DND-41 (cell line): ENCODE measurements at regions not wholly inside any gene's neighbourhood (a gene's known extent, or its start where the extent isn't known, plus 50 kb on each side); places are given as distances from the start of the nearest gene placed in this dataset.

Experiments used
- ATAC-seq: fragments of 200-7000 bp; cut with Tn5 transposase; 3 replicates; pipeline ENCODE4 v1.9.1; 2021; ENCODE audit warnings: low read depth; ENCODE audit not compliant: insufficient read depth
- DNase-seq: peaks from one replicate; pipeline ENCODE4 v3.0.0-alpha.2; 2020
- H2AFZ ChIP-seq: 2 replicates; pipeline ENCODE4 v1.6.0; 2012; ENCODE audit warnings: low read depth, low read length
- H3K27ac ChIP-seq: 2 replicates; pipeline ENCODE4 v1.5.1; 2012; ENCODE audit warnings: low read length, inconsistent platforms
- H3K27me3 ChIP-seq: fragments of 200-600 bp; sonication (generic); 2 replicates; pipeline ENCODE4 v1.6.0; 2012; ENCODE audit warnings: low read length, mild to moderate bottlenecking, inconsistent platforms; ENCODE audit not compliant: insufficient read depth, poor library complexity
- H3K36me3 ChIP-seq: 2 replicates; pipeline ENCODE4 v1.5.1; 2012; ENCODE audit warnings: low read length, inconsistent platforms; ENCODE audit not compliant: insufficient read depth
- H3K4me1 ChIP-seq: 2 replicates; pipeline ENCODE4 v1.5.1; 2012; ENCODE audit warnings: mild to moderate bottlenecking, low read length; ENCODE audit not compliant: insufficient read depth
- H3K4me2 ChIP-seq: 2 replicates; pipeline ENCODE4 v1.6.0; 2012; ENCODE audit warnings: mild to moderate bottlenecking, moderate library complexity, low read length, inconsistent platforms; ENCODE audit not compliant: insufficient read depth
- H3K4me3 ChIP-seq, 2 experiments: fragments of 200-600 bp in 1 of 2; shearing (Covaris generic) in 1 of 2; 2 replicates each; pipeline ENCODE4 v1.5.1; 2012 to 2016; ENCODE audit warnings: inconsistent platforms in 2 of 2, low read length in 2 of 2, mild to moderate bottlenecking in 2 of 2, low read depth in 1 of 2, moderate library complexity in 1 of 2
- H3K79me2 ChIP-seq: 2 replicates; pipeline ENCODE4 v1.6.0; 2012; ENCODE audit warnings: low read length, inconsistent platforms; ENCODE audit not compliant: insufficient read depth
- H3K9ac ChIP-seq: 2 replicates; pipeline ENCODE4 v1.6.0; 2012; ENCODE audit warnings: low read depth, mild to moderate bottlenecking, inconsistent platforms, low read length, moderate library complexity
- H3K9me3 ChIP-seq: 2 replicates; pipeline ENCODE4 v1.5.1; 2012; ENCODE audit warnings: low read length, moderate library complexity, mild to moderate bottlenecking, inconsistent platforms; ENCODE audit not compliant: insufficient read depth, severe bottlenecking
- H4K20me1 ChIP-seq: 2 replicates; pipeline ENCODE4 v1.6.0; 2012; ENCODE audit warnings: low read length; ENCODE audit not compliant: insufficient read depth
- CTCF ChIP-seq: IDR thresholded peaks from 2 replicates; pipeline ENCODE4 v1.5.1; 2012; ENCODE audit warnings: borderline replicate concordance, low read length, moderate library complexity, mild to moderate bottlenecking; ENCODE audit not compliant: poor library complexity, severe bottlenecking; ENCODE audit errors: extremely low read depth
- EZH2 ChIP-seq: IDR thresholded peaks from 3 replicates; pipeline ENCODE4 v1.6.1; 2012; ENCODE audit warnings: borderline replicate concordance, low read depth, mild to moderate bottlenecking, moderate library complexity, low read length, inconsistent platforms; ENCODE audit not compliant: severe bottlenecking

DNA sequence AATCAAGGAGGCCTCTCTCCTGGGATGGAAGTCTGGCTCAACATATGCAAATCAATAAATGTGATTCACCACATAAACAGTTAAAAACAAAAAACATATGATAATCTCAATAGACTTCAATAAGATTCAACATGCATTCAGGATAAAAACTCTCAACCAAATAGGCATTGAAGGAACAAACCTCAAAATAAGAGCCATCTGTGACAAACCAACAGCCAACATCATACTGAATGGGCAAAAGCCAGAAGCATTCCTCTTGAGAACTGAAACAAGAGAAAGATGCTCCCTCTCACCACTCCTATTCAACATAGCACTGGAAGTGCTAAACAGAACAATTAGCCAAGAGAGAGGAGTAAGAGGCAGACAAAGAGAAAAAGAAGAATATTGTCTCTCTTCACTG, 54.0 kb upstream of the SEZ6L start:
- no peak for ATAC-seq
- Histone ChIP-seq H3K27ac (no peak overlapping the region), H4K20me1 (no peaks in the 10 kb centered on the region), H3K79me2 (no peaks in the 10 kb centered on the region), H3K4me3 (no peak overlapping the region), H3K4me2 (no peak overlapping the region), H3K9ac (no peak overlapping the region), H2AFZ (no peak overlapping the region), H3K9me3 (no peaks in the 10 kb centered on the region), H3K36me3 (no peaks in the 10 kb centered on the region), H3K27me3 (peaks cover 4% of the 10 kb centered on the region), H3K4me1 (no peaks in the 10 kb centered on the region)
- no peak for DNase-seq
- TF ChIP-seq EZH2 (no peak), CTCF (no peak)
